Putamen (tissue), 1 donor: ENCODE measurements at regions not wholly inside any gene's neighbourhood (a gene's known extent, or its start where the extent isn't known, plus 50 kb on each side); places are given as distances from the start of the nearest gene placed in this dataset.

Experiments used
- DNase-seq: peaks from one replicate; pipeline ENCODE4 v3.0.0-alpha.2; 2016; ENCODE audit warnings: low spot score

DNA sequence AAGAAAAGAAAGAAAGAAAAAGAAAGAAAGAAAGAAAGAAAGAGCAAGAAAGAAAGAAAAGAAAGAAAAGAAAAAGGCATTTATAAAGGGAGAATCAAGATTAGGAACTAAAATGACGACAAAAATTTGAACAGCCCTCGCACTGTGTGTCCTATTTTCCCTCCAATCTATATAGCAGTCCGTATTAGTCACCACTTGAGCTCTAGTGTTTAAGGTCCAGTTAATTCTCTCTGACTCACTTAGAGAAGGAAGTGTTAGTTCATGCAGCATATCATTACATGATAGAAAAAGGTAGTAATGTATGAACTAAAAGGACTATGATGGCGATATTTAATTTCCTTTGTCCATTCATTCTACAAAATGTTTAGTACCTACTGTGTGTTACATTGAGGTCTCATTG is 122.7 kb downstream of the CBLL2 start:
- no peak for DNase-seq

DNA sequence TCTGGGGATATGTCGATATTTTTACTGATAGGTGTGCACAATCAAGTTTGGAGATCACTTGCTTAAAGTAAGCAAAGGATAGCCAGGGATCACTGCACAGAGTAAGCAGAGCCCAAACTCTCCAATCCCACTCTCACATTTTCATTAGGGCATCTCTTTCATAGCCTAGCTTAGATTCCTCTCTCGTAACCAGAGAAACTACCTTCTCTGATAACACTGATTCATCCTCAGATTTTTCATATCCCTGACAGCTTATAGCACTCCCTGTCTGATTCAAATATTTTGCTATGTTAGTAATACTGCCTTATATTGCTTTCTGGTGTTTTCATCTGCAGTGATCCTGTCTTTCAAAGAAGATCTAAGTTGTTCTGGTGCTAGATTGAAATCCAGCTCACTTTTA is 123.7 kb downstream of the CBLL2 start:
- DNase-seq, result no peak

DNA sequence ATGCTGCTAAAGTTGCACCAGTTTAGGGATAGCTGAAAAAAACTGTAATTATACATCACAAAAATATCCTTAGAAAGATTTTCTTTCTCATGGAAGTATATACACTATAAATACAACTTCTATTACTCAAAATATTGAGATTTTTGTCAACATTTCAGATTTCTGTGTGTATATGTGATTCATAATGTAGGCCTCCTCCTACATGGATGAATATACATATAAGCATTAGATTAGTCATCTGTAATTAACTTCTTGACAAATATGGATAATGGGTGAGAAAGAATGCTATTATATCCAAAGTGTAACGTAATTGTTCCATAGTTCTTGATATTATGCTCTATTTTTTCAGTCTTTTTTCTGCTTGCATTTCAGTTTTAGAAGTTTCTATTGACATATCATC is 124.9 kb downstream of the CBLL2 start:
- no peak for DNase-seq

DNA sequence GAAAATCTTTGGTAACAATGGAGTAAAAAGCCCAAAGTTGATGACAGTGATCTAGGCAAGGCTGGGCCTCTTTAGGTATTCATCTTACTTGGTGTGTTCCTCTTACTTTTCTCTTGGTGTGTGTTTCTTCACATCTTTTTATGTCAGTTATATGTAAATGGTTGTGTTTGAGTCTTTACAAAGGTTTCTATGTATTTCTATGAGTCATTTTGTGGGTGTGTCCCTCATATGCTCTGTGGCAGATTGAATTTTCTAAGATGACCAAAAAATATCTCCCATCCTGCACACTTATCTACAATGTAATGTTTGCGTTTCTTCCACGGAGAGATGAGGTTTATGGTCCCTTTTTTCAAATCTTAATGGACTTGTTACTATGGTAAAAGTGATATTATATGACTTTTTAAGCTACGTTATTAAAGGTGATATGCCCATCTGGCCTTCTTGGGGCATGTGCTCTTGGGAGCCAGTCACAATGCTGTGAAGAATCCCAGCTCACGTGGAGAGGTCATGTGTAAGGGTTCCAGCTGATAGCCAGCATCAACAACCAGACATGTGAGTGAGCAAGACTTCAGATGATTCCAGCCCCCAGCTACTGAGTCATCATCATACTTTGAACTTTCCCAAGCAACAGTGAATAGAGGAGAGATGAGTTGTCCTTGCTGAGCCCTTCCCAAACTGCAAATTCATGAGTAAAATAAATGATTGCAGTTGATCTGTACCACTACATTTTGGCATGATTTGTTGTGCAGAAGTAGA is 126.9 kb downstream of the CBLL2 start:
- DNase-seq, result no peak

DNA sequence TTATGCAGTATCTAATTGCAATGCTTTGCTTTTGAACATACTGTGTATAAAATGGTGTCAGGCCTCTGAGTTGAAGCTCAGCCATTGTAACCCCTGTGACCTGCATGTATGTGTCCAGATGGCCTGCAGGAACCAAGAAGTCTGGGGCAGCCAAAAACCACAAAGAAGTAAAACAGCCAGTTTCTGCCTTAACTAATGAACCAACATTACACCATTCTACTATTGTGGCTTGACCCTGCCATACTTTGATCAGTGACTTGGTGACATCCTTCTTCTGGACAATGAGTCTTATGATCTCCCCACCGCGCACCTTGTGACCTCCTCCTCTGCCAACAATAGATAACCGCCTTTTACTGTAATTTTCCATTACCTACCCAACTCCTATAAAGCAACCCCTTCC is 131.6 kb downstream of the CBLL2 start:
- DNase-seq, result no peak

DNA sequence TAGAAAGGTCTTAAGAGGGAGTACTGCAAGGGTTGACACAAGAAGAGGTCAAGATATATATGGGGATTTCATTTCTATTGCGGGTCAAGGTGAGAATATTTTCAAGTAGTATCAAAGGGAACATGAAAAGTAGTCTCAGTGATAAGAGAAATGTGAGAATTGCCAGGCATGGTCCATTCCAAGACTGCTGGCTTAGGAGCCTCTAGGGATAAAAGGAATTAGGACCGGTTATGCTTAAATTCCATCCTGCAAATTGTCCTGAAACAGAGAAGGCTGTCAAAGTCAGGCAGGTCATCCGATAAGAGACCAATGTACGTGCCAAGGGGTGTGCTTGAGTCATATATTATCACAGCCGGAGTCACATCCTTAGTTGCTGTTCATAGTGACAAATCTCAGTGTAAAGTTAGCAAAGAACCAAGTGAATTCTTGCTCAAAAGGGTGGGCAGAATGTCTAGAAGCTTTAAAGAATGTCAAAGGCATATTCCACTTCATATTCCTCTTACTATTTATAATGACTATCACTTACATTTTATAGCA is 133.6 kb downstream of the CBLL2 start:
- DNase-seq, result no peak

DNA sequence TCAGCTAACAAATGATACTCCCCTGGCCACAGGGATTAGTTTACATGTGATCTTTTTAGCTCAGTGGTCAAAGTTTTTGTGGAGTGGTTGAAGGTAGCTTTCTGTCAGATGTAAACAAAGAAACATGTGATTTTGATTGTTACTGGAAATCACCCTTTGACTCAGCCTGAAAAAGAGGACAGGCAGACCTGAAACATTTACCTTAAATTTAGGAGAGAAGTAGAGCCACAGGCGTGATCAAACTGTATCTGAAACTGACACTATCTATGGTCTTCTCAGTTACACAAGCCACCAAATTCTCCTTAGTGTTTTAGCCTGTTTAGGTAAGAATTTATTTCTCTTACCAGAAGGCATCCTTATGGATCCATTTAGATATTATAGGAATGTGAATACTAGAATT is 136.7 kb downstream of the CBLL2 start:
- no peak for DNase-seq

DNA sequence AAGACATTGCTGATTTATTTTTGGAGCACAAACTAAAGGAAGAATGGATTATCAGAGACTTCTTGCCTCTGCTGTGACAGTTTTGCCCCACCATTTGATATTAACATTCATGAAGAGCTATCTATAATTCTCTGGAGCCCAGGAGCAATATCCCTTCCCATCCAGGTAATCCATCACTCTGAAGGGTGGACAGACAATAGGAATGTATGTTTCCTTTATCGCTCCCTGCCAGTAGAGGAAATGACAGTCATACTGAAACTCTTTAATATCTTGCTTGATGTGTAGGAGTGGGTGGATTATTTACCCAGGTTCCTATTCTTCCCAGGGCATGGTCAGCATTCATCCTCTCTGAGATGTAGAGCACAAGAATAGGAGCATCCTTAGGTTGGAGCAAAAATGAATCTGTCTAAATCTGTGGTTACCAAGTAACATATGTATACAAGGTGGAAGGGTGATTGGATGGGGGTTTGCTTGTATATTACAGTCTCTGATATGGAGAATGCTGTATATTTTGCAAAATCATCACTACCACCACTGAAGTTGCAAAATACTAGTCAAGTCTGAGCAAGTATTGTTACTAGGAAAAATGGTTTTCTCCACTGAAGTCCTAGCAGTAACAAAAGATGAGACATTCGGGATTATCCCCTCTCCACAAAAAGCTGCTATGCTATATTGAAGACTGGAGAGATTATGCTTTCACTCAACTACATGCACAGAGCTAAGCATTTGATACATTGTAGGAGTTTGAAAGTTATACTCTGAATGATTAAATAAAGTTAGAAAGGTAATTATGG is 151.6 kb downstream of the CBLL2 start:
- no peak for DNase-seq

DNA sequence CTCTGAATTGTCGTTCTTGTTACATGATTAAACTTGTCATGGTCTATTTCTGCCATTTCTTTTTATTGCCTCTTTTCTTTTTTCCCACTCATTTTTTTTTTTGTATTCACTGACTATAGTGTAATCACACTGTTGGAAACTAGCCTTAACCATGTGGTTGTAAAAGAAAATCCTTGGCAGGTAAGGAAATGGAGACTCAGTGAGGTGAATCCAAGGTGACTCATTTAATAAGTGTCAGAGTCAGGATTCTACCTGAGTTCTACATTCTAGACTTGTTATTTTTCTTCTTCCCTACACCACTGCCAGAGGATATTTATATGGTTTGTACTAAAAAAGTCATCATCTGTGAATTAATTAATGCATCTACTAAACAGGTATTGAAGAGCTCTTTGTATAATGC is 152.2 kb downstream of the CBLL2 start:
- DNase-seq, result no peak

DNA sequence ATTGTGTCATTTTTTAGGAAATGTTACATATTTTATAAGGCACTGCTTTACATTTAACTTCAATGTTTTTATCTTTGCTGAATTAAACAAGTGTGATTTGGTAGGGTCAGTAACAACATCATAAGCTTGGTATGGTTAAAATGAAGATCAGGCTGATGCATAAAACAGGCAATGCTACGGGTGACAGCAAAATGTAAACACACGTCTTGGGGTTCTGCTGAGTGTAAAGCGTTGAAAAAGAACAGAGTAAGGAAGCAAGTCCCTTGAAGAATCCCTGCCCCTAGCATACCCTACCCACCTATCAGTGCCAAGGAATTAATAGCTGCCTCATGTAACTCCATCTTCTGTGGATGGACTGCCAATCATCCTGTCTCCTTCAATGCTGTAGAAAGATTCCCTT is 157.0 kb downstream of the CBLL2 start:
- DNase-seq, result no peak

DNA sequence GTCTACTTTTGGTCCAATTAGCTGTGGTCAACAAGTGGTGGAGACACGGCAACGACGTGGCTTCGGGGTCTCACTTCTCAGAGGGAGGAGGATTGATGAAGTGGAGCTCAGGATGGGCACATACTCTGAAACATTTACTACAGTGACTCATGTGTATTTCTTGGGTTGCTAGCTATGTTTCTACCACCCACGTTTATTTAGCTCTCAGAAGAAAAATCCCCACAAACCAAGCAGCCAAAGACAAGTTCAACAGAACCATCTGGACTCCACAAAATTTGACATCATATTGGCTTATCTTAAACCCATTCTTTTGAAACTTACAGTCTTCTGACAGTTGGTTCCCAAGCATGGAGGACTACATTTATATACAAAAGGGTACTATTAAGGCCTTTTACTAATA is 158.0 kb downstream of the CBLL2 start:
- no peak for DNase-seq

DNA sequence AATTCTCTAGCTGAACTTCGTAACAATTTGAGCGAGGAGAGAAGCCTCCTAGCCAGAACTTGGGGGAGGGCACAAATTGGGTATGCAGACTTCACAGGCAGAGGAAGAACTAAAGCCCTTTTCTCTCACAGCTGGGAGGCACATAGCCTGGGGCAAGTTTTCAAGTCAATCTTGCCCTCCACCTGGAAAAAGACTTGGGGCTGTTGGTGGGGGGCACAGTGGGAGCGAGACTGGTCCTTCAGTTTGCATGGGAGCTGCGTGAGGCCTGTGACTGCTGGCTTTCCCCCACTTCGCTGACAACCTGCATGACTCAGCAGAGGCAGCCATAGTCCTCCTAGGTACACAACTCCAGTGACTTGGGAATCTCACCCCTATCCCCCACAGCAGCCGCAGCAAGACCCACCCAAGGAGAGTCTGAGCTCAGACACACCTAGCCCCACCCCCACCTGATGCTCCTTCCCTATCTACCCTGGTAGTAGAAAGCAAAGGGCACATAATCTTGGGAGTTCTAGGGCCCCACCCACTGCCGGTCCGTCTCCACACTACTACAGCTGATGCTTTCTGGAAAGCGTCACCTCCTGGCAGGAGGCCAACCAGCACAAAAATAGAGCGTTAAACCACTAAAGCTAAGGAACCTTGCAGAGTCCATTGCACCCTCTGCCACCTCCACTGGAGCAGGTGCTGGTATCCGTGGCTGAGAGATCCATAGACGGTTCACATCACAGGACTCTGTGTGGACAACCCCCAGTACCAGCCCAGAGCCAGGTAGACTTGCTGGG is 160.8 kb downstream of the CBLL2 start:
- DNase-seq, result no peak

DNA sequence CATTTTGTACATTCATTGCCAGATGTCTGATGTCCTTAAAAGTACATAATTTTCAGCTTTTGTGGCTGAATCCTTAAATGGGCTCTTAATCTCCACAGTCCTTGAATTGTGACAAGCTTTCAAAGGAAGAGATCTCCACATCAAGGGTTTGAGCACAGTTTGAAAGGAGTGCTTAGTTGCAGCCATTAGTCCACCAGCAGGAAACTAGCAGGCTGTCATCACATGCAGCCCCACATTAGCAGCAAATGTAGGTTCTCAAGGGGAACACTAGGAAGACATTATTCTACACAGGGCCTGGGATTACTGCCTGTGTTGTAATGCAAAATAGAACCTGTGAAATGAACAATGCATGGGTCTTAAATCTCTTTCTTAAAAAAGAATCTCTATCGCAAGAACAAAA is 173.2 kb downstream of the CBLL2 start:
- DNase-seq, result no peak

DNA sequence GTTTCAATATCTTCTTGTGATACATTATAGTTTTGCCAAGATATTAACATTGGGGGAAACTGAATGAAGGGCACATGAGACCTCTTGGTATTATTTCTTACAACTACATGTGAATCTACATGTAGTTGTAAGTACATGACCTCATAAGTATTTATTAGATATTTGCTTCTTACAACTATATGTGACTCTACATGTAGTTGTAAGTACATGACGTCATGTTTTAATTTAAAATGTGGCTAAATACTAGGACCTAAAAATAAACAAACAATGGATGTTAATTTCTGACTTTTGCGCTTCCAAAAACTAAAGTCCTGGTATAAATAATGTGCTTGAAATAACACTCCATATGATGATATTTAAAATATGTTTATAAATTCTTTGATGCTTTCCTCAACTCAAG is 190.2 kb downstream of the CBLL2 start:
- no peak for DNase-seq

DNA sequence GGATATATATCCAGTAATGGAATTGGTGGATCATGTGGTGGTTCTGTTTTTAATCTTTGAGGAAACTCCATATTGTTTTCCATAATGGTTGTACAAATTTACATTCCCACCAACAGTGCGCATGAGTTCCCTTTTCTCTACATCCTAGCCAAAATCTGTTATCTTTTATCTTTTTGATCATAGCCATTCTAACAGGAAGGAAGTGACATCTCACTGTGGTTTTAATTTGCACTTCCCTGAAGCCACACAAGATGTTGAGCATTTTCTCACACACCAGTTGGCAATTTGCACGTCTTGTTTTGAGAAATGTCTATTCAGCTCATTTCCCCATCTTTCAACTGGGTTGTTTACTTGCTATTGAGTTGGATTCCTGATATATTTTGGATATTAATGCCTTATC is 194.9 kb downstream of the CBLL2 start:
- no peak for DNase-seq

DNA sequence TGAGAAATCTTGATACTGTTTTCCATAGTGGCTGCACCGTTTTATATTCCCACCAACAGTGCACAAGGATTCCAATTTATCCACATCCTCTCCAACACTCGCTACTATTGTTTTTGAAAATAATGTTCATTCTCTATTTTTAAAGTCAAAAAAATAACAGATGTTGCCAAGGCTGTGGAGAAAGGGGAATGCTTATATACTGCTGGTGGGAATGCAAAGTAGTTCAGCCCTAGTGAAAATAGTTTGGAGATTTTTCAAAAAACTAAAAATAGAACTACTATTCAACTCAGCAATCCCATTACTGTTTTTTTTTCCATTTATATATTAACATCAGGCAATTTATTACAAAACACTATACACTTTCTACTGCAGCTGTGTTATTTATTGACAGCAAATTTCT is 208.7 kb downstream of the CBLL2 start:
- DNase-seq, result no peak

DNA sequence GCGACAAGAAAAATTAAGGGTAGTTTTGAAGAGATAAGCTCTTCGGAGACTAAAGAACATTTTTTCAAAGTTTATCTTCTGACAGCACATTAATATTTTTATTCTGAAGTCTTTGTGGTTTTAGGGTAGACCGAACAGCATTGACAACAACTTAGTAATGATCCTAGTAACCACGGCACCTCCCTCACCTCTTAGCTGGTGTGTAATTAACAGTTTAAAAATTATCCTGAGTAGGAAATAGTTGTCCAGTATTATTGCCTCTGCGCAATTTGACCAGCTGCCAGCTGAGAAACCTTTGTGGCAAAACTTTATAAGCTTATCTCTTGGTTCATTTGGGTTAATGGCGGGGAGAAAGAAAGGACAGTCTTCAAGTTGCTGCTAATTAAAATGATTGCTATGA is 213.6 kb downstream of the CBLL2 start:
- DNase-seq, result no peak

DNA sequence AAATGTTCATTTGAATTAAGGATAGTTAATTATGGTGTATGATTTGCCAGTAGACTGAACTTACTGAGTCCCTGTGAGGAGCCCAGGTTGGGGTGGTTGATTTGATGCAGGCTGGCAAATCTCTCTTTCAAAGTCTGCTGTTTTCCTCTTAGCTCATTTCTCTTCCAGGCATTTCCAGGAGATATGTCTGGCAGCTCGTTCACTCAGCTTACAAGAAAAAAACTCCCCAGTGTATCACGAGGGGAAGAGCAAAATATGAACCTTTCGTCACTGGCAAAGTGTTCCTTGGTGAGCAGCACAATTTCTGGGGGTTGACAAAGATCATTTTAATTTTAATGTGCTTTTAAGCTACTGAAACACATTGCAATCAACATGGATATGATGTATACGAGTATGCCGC is 244.2 kb downstream of the CBLL2 start:
- DNase-seq, result no peak

DNA sequence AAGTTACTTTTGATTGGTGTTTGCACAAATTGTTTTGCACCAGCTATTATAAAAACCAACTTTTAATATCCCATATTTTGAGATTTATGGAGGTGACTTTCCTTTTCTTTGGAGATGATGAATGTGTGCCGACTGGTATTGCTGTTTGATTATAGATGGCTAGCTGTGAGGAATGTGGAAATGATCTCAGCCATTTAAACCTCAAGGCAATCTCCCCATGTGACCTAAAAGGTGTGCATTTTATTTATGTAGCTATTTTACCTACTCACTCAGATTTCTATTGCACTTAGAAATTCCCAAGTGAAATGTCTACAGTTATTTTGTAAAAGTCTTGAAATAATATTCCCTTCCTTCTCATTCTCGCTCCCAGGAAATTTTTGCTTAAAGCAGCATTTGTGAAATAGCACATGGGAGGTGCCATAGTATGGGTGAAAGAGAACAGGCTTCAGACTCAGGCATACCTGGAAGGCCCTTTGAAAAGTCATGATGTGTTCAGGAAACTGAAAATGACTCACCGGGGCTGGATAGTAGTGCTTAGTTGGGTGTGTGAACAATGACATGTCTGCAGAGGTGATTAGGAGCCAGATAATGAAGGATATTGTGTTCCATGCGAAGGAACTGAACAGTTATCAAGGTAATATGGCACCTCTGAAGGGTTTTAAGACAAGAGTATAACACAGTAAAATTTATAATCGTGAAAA is 247.6 kb downstream of the CBLL2 start:
- no peak for DNase-seq

DNA sequence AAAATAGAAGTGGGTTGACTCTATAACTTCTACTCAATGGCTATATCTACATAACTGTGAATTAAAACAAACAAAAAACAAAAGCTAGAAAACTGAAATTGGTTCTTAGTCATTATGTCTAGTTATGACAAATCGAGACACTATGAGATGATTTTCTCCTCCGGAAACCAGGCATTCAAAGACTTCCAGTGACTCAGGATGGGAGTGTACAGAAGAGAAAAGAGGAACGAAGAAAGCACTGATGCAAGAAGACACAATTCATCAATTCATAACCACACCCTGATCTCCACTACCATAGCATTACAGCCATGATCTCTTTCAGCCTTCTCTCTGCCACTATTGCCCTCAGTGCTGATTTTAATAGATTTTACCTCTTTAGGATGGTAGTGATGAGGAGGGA is 253.6 kb downstream of the CBLL2 start:
- no peak for DNase-seq

DNA sequence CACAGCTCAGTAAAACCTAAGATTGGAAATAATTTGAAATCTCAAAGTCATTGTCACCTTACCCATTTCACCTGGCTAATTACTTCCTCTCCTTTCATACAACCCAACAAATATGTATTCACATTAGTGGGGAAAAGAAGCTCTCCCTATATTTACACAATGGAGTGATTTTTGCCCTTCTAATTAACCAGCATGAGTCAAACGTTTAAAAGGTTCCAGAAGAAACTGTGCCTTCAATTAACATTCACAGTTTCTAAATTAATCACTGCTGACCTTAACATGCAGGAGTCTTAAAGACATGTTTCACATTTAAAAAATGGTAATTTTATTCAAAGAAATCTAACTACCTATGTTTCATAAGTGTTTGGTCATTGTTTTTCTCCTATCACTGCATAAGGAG is 254.6 kb downstream of the CBLL2 start:
- no peak for DNase-seq

DNA sequence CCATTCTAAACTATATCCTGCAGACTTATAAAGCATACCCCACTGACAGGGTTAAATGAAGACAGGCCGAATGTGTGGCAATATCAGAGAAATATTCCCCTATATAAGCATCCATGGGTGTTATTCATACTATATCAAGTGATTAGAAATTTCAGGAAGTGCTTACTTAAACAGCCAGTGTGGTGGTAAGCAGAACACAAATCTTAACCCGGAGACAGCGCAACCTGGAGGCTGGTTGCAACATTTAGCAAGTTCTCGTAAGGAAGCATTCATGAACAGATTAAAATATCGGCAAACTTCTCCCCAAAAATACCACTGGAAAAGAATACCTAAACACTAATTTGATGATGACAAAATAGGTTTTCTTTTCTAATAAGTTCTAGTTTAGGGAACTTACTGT is 261.2 kb downstream of the CBLL2 start:
- DNase-seq, result no peak
